ENCODE measurements at regions not wholly inside any gene's neighbourhood (a gene's known extent, or its start where the extent isn't known, plus 50 kb on each side); places are given as distances from the start of the nearest gene placed in this dataset.

- DNase-seq (ENCODE audit: low read depth, low spot score) = no peak
Measured at GRCh38 chr11:134558916-134559601, 147.0 kb upstream of the B3GAT1 start.

- DNase-seq (ENCODE audit: low read depth, low spot score) = no peak
Measured at GRCh38 chr11:134558258-134558835, 146.3 kb upstream of the B3GAT1 start.

GRCh38 chr11:134557571-134558257 lies 145.7 kb upstream of the B3GAT1 start:
- no peak for DNase-seq (ENCODE audit: low read depth, low spot score)

- DNase-seq (ENCODE audit: low read depth, low spot score) = no peak
Measured at GRCh38 chr11:134556186-134556585, 144.1 kb upstream of the B3GAT1 start.

- DNase-seq (ENCODE audit: low read depth, low spot score) = no peak
Measured at GRCh38 chr11:134555510-134555909, 143.5 kb upstream of the B3GAT1 start.

GRCh38 chr11:134554861-134555260 lies 142.8 kb upstream of the B3GAT1 start:
- DNase-seq (ENCODE audit: low read depth, low spot score) = no peak

GRCh38 chr11:134554106-134554505 lies 142.1 kb upstream of the B3GAT1 start:
- DNase-seq (ENCODE audit: low read depth, low spot score) = no peak

GRCh38 chr11:134552749-134553148 lies 140.7 kb upstream of the B3GAT1 start:
- DNase-seq (ENCODE audit: low read depth, low spot score) = no peak

- no peak for DNase-seq (ENCODE audit: low read depth, low spot score)
Measured at GRCh38 chr11:134545521-134545920, 133.5 kb upstream of the B3GAT1 start.

GRCh38 chr11:134544095-134544815 lies 132.2 kb upstream of the B3GAT1 start:
- DNase-seq (ENCODE audit: low read depth, low spot score) = no peak

GRCh38 chr11:134543645-134544044 lies 131.6 kb upstream of the B3GAT1 start:
- DNase-seq (ENCODE audit: low read depth, low spot score) = no peak

GRCh38 chr11:134543241-134543640 lies 131.2 kb upstream of the B3GAT1 start:
- no peak for DNase-seq (ENCODE audit: low read depth, low spot score)

GRCh38 chr11:134542401-134543165 lies 130.5 kb upstream of the B3GAT1 start:
- no peak for DNase-seq (ENCODE audit: low read depth, low spot score)

GRCh38 chr11:134541951-134542350 lies 129.9 kb upstream of the B3GAT1 start:
- no peak for DNase-seq (ENCODE audit: low read depth, low spot score)

GRCh38 chr11:134541355-134541754 lies 129.3 kb upstream of the B3GAT1 start:
- DNase-seq (ENCODE audit: low read depth, low spot score) = no peak

- no peak for DNase-seq (ENCODE audit: low read depth, low spot score)
Measured at GRCh38 chr11:134539285-134539684, 127.2 kb upstream of the B3GAT1 start.

GRCh38 chr11:134538742-134539141 lies 126.7 kb upstream of the B3GAT1 start:
- no peak for DNase-seq (ENCODE audit: low read depth, low spot score)

GRCh38 chr11:134537941-134538340 lies 125.9 kb upstream of the B3GAT1 start:
- DNase-seq (ENCODE audit: low read depth, low spot score) = no peak

- DNase-seq (ENCODE audit: low read depth, low spot score) = no peak
Measured at GRCh38 chr11:134537296-134537695, 125.3 kb upstream of the B3GAT1 start.

GRCh38 chr11:134536677-134537076 lies 124.6 kb upstream of the B3GAT1 start:
- no peak for DNase-seq (ENCODE audit: low read depth, low spot score)

- no peak for DNase-seq (ENCODE audit: low read depth, low spot score)
Measured at GRCh38 chr11:134536219-134536618, 124.2 kb upstream of the B3GAT1 start.

Measured in activated CD4-positive, CD25-positive, alpha-beta regulatory T cell treated with anti-CD3 and anti-CD28 coated beads, Interleukin-2, amount 50 U/mL, for 16 hours (primary cell).